ENCODE measurements at regions not wholly inside any gene's neighbourhood (a gene's known extent, or its start where the extent isn't known, plus 50 kb on each side); places are given as distances from the start of the nearest gene placed in this dataset.

GRCh38 chr21:20662514-20662913, 335.7 kb upstream of the NCAM2 start:
- TF ChIP-seq CTCF (IDR thresholded peaks at IDR 0.05) = no peak
- Mint-ChIP-seq H3K27ac (no peak overlapping the region), H3K9me3 (peaks cover 64% of the 10 kb centered on the region), H3K27me3 (ENCODE audit: insufficient read depth) (no peaks in the 10 kb centered on the region; the same call in 1 of the 2 replicates), H3K36me3 (ENCODE audit: low read depth) (no peaks in the 10 kb centered on the region), H3K4me1 (ENCODE audit: low read depth) (no peaks in the 10 kb centered on the region), H3K4me3 (no peak overlapping the region)
- no peak for DNase-seq

GRCh38 chr21:20667931-20668330, 330.3 kb upstream of the NCAM2 start:
- no peaks in the 10 kb centered on the region for H3K27me3 Mint-ChIP-seq (ENCODE audit: insufficient read depth)
- H3K4me1 Mint-ChIP-seq (ENCODE audit: low read depth) = no peaks in the 10 kb centered on the region
- no peak overlapping the region for H3K27ac Mint-ChIP-seq
- TF ChIP-seq CTCF (IDR thresholded peaks at IDR 0.05) = no peak
- H3K36me3 Mint-ChIP-seq (ENCODE audit: low read depth) = no peaks in the 10 kb centered on the region
- H3K4me3 Mint-ChIP-seq = no peak overlapping the region
- DNase-seq = no peak
- H3K9me3 Mint-ChIP-seq = peaks cover 65% of the 10 kb centered on the region

GRCh38 chr21:20685475-20685874, 312.7 kb upstream of the NCAM2 start:
- no peaks in the 10 kb centered on the region for H3K4me1 Mint-ChIP-seq (ENCODE audit: low read depth)
- no peak for DNase-seq
- no peak overlapping the region for H3K4me3 Mint-ChIP-seq
- TF ChIP-seq CTCF (IDR thresholded peaks at IDR 0.05) = no peak
- no peaks in the 10 kb centered on the region for H3K27me3 Mint-ChIP-seq (ENCODE audit: insufficient read depth)
- no peak overlapping the region for H3K27ac Mint-ChIP-seq
- H3K9me3 Mint-ChIP-seq = peaks cover 54% of the 10 kb centered on the region
- no peaks in the 10 kb centered on the region for H3K36me3 Mint-ChIP-seq (ENCODE audit: low read depth)

GRCh38 chr21:20698585-20698984, 299.6 kb upstream of the NCAM2 start:
- Mint-ChIP-seq H3K27ac (no peak overlapping the region), H3K9me3 (peaks cover 50% of the 10 kb centered on the region), H3K4me3 (no peak overlapping the region), H3K4me1 (ENCODE audit: low read depth) (no peaks in the 10 kb centered on the region), H3K27me3 (ENCODE audit: insufficient read depth) (no peaks in the 10 kb centered on the region), H3K36me3 (ENCODE audit: low read depth) (no peaks in the 10 kb centered on the region; the same call in 1 of the 2 replicates)
- no peak for DNase-seq
- TF ChIP-seq CTCF (IDR thresholded peaks at IDR 0.05) = no peak

- Mint-ChIP-seq H3K9me3 (peaks cover 43% of the 10 kb centered on the region), H3K4me3 (no peak overlapping the region), H3K36me3 (ENCODE audit: low read depth) (no peaks in the 10 kb centered on the region; the same call in 1 of the 2 replicates), H3K27ac (no peak overlapping the region), H3K27me3 (ENCODE audit: insufficient read depth) (no peaks in the 10 kb centered on the region), H3K4me1 (ENCODE audit: low read depth) (no peaks in the 10 kb centered on the region)
- TF ChIP-seq CTCF (IDR thresholded peaks at IDR 0.05) = no peak
- no peak for DNase-seq
Measured at GRCh38 chr21:20701235-20701634, 297.0 kb upstream of the NCAM2 start.

Measured in HFFc6 (cell line).